Tibial artery (tissue), 4 donors: ENCODE measurements at regions not wholly inside any gene's neighbourhood (a gene's known extent, or its start where the extent isn't known, plus 50 kb on each side); places are given as distances from the start of the nearest gene placed in this dataset.

Experiments
- DNase-seq, 2 donors: peaks; one replicate each; pipeline ENCODE4 v3.0.0-alpha.2; 2019
- H3K27ac ChIP-seq, 2 donors: fragments of 200-600 bp; sonication (generic) in 1 of 2; 1 replicate in 1 of 2; 2 replicates in 1 of 2; pipeline ENCODE4 v1.5.1; 2018 to 2019; ENCODE audit warnings: mild to moderate bottlenecking in 1 of 2
- H3K27me3 ChIP-seq, 2 donors: fragments of 200-600 bp; sonication (generic) in 1 of 2; one replicate each; pipeline versions ENCODE4 v1.5.1 to v1.6.0; 2016 to 2019
- H3K36me3 ChIP-seq, 3 donors: fragments of 200-600 bp; sonication (generic) in 2 of 3; one replicate each; pipeline ENCODE4 v1.5.1; 2016 to 2019; ENCODE audit warnings: mild to moderate bottlenecking in 2 of 3
- H3K4me1 ChIP-seq, 4 donors: fragments of 200-600 bp; sonication (generic) in 2 of 4; 1 replicate in 3 of 4; 2 replicates in 1 of 4; pipeline ENCODE4 v1.5.1; 2016 to 2019
- H3K4me3 ChIP-seq, 2 donors: fragments of 200-600 bp; sonication (generic) in 1 of 2; 1 replicate in 1 of 2; 2 replicates in 1 of 2; pipeline ENCODE4 v1.5.1; 2018 to 2019; ENCODE audit warnings: mild to moderate bottlenecking in 2 of 2
- H3K9me3 ChIP-seq, 3 donors: fragments of 200-600 bp; sonication (generic) in 1 of 3; one replicate each; pipeline ENCODE4 v1.5.1; 2016 to 2019
- CTCF ChIP-seq, 2 experiments: fragments of 200-600 bp in 1 of 2; fragments of 450-650 bp in 1 of 2; IDR thresholded peaks; one replicate each; pipeline ENCODE4 v1.5.1; 2017 to 2019; ENCODE audit warnings: antibody characterized with exemption in 2 of 2, mild to moderate bottlenecking in 1 of 2, moderate library complexity in 1 of 2
- intact Hi-C: fragments of 100-400 bp; cut with DNase I; formaldehyde crosslinking; loops from one replicate; pipeline ENCODE4 v1.15.0; 2023; ENCODE audit warnings: low total_unique reads

- H3K27me3 ChIP-seq: no peaks in the 10 kb centered on the region
- no peak overlapping the region for H3K4me3 ChIP-seq
- no peaks in the 10 kb centered on the region for H3K9me3 ChIP-seq
- no peak overlapping the region for H3K27ac ChIP-seq
- H3K4me1 ChIP-seq: peaks cover 0 to 10% (median 8%) of the 10 kb centered on the region in 4 donors
- intact Hi-C loops: no loop called here
- no peak for DNase-seq
- TF ChIP-seq CTCF (IDR thresholded peaks at IDR 0.05): no peak
- peaks cover 0 to 8% (median 0%) of the 10 kb centered on the region in 3 donors for H3K36me3 ChIP-seq
Measured at GRCh38 chr4:217891-218290, 87.4 kb downstream of the ZNF732 start.

GRCh38 chr4:213971-214370 is 89.7 kb downstream of the ZNF718 start:
- H3K36me3 ChIP-seq: no peaks in the 10 kb centered on the region
- no peak overlapping the region for H3K27ac ChIP-seq
- peaks cover 0 to 10% (median 8%) of the 10 kb centered on the region in 4 donors for H3K4me1 ChIP-seq
- TF ChIP-seq CTCF (IDR thresholded peaks at IDR 0.05): no peak
- H3K27me3 ChIP-seq: no peaks in the 10 kb centered on the region
- no peaks in the 10 kb centered on the region for H3K9me3 ChIP-seq
- no peak for DNase-seq
- H3K4me3 ChIP-seq: peak overlapping the region in 1 of 2 donors; percentile 78
- intact Hi-C loops: no loop called here
